ENCODE measurements at regions not wholly inside any gene's neighbourhood (a gene's known extent, or its start where the extent isn't known, plus 50 kb on each side); places are given as distances from the start of the nearest gene placed in this dataset.

DNA sequence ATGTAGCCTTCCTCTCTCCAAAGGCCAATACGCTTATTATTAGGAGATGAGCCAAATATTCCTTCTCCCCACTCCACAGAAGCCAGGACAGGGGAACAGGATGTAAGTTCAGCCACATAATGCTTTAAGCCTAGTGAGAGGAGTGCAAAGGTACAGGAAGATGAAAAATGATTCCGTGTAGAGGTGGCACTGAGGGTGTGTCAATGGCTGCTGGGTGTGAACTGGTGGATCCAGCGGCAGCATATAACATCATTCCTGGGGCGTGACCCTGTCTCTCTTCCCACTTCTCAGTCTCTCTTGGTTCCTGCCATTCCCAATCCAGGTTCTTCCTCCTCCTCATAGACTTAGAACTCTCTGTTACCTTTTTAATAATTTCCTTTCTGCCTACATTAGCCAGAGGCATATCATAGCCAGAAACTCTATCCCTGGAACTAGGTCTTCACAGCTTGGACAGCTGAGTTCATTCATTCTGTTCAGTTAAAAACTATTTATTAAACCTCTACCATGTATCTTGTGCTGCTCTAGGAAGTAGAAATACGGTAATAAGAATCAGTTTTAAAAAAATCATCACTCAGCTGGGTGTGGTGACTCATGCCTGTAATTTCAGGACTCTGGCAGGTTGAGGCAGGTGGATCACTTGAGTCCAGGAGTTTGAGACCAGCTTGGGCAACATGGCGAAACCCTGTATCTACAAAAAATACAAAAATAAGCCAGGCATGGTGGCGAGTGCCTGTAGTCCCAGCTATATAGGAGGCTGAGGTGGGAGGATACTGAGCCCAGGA, 58.0 kb upstream of the FAM20A start:
- no peak for DNase-seq

DNA sequence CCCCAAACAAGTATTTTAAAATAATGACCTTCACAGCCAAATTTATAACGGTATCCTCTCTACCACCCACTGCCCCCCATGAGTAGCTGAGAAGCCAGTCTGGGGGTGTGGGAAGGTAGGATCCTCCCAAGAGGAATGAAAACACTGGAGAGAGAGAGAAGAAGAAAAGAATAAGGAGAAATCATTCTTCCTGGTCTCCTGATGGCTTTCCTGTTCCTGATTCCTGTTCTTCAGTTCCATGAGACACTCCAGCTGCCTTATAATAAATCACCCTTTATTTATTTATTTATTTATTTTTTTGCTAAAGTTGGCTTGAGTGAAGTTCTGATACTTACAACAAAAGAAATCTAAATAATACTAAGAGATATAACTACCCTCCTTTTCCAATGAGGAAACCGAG, 56.4 kb upstream of the FAM20A start:
- no peak for DNase-seq

DNA sequence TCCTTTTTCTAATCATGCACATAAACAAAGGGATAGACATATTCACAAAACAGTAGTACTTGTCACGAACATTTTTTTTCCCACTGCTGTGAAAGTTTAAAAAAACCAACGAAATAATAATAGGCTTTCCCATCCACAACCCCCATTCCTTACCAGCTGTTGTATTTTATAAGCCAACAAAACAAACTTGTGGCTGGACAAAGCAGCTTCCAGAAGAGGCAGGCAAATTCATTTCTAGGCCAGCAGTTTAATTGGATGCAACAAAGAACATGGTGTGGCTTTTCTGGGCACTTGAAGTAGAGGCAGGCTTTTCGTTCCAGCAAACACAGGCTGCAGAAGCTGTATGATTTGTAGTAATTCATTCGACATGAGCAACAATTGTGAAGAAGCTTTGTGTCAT, 56.0 kb upstream of the FAM20A start:
- no peak for DNase-seq

DNA sequence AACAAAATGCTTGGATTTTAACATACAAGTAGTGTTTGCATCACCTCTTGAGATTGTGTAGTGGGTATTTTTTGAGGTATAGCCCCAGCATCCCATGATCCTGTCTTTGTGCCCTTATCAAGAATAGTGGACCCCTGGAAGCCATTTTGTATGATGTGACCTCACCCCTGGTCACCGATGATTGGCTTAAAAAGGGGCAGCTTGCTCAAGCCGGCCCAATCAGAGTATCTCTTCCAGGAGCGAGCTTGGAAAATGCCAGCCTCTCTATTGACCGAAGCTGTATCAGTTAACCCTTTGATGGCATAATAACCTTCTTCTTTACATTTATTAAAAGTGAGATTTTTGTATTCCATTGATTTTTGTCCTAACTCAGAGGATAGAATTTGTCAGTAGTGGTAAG, 55.5 kb upstream of the FAM20A start:
- DNase-seq: no peak
